ENCODE measurements at regions not wholly inside any gene's neighbourhood (a gene's known extent, or its start where the extent isn't known, plus 50 kb on each side); places are given as distances from the start of the nearest gene placed in this dataset.

- ATAC-seq (no peak), DNase-seq (no peak)
- H3K36me3 ChIP-seq: no peaks in the 10 kb centered on the region
- WGBS, 2 donors: 74 to 77% methylated on average over 3 of the region's 3 CpGs
- H3K9me3 ChIP-seq: peaks cover 0 to 2% (median 0%) of the 10 kb centered on the region in 11 donors
- no peaks in the 10 kb centered on the region for H3K4me1 ChIP-seq
- no peaks in the 10 kb centered on the region for H3K27me3 ChIP-seq
- H3K27ac ChIP-seq: no peak overlapping the region
- TF ChIP-seq, protein P1, sequence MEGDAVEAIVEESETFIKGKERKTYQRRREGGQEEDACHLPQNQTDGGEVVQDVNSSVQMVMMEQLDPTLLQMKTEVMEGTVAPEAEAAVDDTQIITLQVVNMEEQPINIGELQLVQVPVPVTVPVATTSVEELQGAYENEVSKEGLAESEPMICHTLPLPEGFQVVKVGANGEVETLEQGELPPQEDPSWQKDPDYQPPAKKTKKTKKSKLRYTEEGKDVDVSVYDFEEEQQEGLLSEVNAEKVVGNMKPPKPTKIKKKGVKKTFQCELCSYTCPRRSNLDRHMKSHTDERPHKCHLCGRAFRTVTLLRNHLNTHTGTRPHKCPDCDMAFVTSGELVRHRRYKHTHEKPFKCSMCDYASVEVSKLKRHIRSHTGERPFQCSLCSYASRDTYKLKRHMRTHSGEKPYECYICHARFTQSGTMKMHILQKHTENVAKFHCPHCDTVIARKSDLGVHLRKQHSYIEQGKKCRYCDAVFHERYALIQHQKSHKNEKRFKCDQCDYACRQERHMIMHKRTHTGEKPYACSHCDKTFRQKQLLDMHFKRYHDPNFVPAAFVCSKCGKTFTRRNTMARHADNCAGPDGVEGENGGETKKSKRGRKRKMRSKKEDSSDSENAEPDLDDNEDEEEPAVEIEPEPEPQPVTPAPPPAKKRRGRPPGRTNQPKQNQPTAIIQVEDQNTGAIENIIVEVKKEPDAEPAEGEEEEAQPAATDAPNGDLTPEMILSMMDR (IDR thresholded peaks at IDR 0.05): no peak
- H3K4me3 ChIP-seq: no peak overlapping the region
- intact Hi-C loops (cut with DNase I): no loop called here
Measured at GRCh38 chr14:61950340-61950739, 188.1 kb downstream of the SNAPC1 start.

- H3K27ac ChIP-seq: no peak overlapping the region
- TF ChIP-seq, protein P1 (IDR thresholded peaks at IDR 0.05): no peak
- no peak overlapping the region for H3K4me3 ChIP-seq
- DNase-seq: no peak
- ATAC-seq: no peak
- WGBS, 2 donors: 55 to 64% methylated on average over 1 of the region's 1 CpG
- peaks cover 0 to 34% (median 13%) of the 10 kb centered on the region in 11 donors for H3K9me3 ChIP-seq
- H3K36me3 ChIP-seq: no peaks in the 10 kb centered on the region
- no peaks in the 10 kb centered on the region for H3K4me1 ChIP-seq
- H3K27me3 ChIP-seq: no peaks in the 10 kb centered on the region
- intact Hi-C loops (cut with DNase I): no loop called here
Measured at GRCh38 chr14:61953602-61954001, 191.4 kb downstream of the SNAPC1 start.

GRCh38 chr14:61954306-61954705 is 192.1 kb downstream of the SNAPC1 start:
- H3K9me3 ChIP-seq: peaks cover 0 to 37% (median 13%) of the 10 kb centered on the region in 11 donors
- DNase-seq (no peak), ATAC-seq (no peak)
- intact Hi-C loops (cut with DNase I): no loop called here
- no peak overlapping the region for H3K27ac ChIP-seq
- no peak overlapping the region for H3K4me3 ChIP-seq
- no peaks in the 10 kb centered on the region for H3K4me1 ChIP-seq
- TF ChIP-seq, protein P1 (IDR thresholded peaks at IDR 0.05): no peak
- WGBS, 2 donors: 71 to 76% methylated on average over 3 of the region's 3 CpGs
- H3K36me3 ChIP-seq: no peaks in the 10 kb centered on the region
- H3K27me3 ChIP-seq: no peaks in the 10 kb centered on the region

DNA sequence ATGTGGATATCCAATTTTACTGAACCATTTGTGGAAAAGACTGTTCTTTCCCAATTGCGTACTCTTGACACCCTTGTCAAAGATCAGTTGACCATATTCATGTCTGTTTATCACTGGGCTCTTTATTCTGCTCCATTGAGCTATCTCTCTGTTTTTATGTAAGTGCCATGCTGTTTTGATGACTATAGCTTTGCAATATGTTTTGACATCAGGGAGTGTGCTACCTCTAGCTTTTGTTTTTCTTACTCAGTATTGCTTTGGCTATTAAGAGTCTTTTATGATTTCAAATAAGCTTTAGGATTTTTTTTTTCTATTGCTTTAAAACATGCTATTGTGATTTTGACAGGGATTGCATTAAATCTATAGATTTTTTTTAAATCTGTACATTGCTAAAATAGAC is 194.3 kb downstream of the SNAPC1 start:
- peaks cover 0 to 44% (median 13%) of the 10 kb centered on the region in 11 donors for H3K9me3 ChIP-seq
- H3K4me3 ChIP-seq: no peak overlapping the region
- H3K4me1 ChIP-seq: no peaks in the 10 kb centered on the region
- no peak for DNase-seq
- 76 to 81% methylated on average over 1 of the region's 1 CpG for WGBS, 2 donors
- no peaks in the 10 kb centered on the region for H3K36me3 ChIP-seq
- no peak overlapping the region for H3K27ac ChIP-seq
- TF ChIP-seq, protein P1 (IDR thresholded peaks at IDR 0.05): no peak
- H3K27me3 ChIP-seq: no peaks in the 10 kb centered on the region
- intact Hi-C loops (cut with DNase I): loop anchor here in 1 of 10 donors (1.0 kb wide), 1 partner anchor 29 kb away; no protein-coding TSS in a partner anchor
- ATAC-seq: no peak

All from heart right ventricle (tissue), 16 donors.